ENCODE measurements at regions not wholly inside any gene's neighbourhood (a gene's known extent, or its start where the extent isn't known, plus 50 kb on each side); places are given as distances from the start of the nearest gene placed in this dataset.

- TF ChIP-seq, protein P1, sequence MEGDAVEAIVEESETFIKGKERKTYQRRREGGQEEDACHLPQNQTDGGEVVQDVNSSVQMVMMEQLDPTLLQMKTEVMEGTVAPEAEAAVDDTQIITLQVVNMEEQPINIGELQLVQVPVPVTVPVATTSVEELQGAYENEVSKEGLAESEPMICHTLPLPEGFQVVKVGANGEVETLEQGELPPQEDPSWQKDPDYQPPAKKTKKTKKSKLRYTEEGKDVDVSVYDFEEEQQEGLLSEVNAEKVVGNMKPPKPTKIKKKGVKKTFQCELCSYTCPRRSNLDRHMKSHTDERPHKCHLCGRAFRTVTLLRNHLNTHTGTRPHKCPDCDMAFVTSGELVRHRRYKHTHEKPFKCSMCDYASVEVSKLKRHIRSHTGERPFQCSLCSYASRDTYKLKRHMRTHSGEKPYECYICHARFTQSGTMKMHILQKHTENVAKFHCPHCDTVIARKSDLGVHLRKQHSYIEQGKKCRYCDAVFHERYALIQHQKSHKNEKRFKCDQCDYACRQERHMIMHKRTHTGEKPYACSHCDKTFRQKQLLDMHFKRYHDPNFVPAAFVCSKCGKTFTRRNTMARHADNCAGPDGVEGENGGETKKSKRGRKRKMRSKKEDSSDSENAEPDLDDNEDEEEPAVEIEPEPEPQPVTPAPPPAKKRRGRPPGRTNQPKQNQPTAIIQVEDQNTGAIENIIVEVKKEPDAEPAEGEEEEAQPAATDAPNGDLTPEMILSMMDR (IDR thresholded peaks at IDR 0.05), result no peak
- no peak for TF ChIP-seq POLR2A (IDR thresholded peaks at IDR 0.05)
Observed at GRCh38 chr1:106223213-106223612, 833.3 kb upstream of the PRMT6 start.
